Forelimb muscle (tissue), 1 donor: ENCODE measurements at regions not wholly inside any gene's neighbourhood (a gene's known extent, or its start where the extent isn't known, plus 50 kb on each side); places are given as distances from the start of the nearest gene placed in this dataset.

Experiments
- DNase-seq: peaks from one replicate; pipeline ENCODE4 v3.0.0-alpha.2; 2013; ENCODE audit warnings: low read depth

- DNase-seq = no peak
These were observed 333.1 kb upstream of the XYLT1 start for GRCh38 chr16:17803625-17804410.

- DNase-seq = no peak
These were observed 331.8 kb upstream of the XYLT1 start for GRCh38 chr16:17802571-17802970.

- DNase-seq = no peak
These were observed 330.3 kb upstream of the XYLT1 start for GRCh38 chr16:17801068-17801467.

GRCh38 chr16:17798716-17799115 lies 328.0 kb upstream of the XYLT1 start:
- DNase-seq = no peak

GRCh38 chr16:17793354-17793753 lies 322.6 kb upstream of the XYLT1 start:
- no peak for DNase-seq

GRCh38 chr16:17784073-17784472 lies 313.3 kb upstream of the XYLT1 start:
- peak; percentile 13 for DNase-seq

GRCh38 chr16:17780181-17780580 lies 309.4 kb upstream of the XYLT1 start:
- DNase-seq = no peak

GRCh38 chr16:17777408-17777863 lies 306.7 kb upstream of the XYLT1 start:
- DNase-seq = no peak

GRCh38 chr16:17776888-17777287 lies 306.1 kb upstream of the XYLT1 start:
- DNase-seq = no peak

GRCh38 chr16:17776465-17776864 lies 305.7 kb upstream of the XYLT1 start:
- no peak for DNase-seq

GRCh38 chr16:17775061-17775460 lies 304.3 kb upstream of the XYLT1 start:
- no peak for DNase-seq

GRCh38 chr16:17773698-17774101 lies 302.9 kb upstream of the XYLT1 start:
- no peak for DNase-seq

- DNase-seq = no peak
These were observed 299.3 kb upstream of the XYLT1 start for GRCh38 chr16:17770104-17770503.

GRCh38 chr16:17769065-17769464 lies 298.3 kb upstream of the XYLT1 start:
- no peak for DNase-seq

- no peak for DNase-seq
These were observed 297.5 kb upstream of the XYLT1 start for GRCh38 chr16:17768257-17768656.

- no peak for DNase-seq
These were observed 295.3 kb upstream of the XYLT1 start for GRCh38 chr16:17766012-17766411.

GRCh38 chr16:17759451-17760390 lies 289.0 kb upstream of the XYLT1 start:
- no peak for DNase-seq

GRCh38 chr16:17757808-17758207 lies 287.0 kb upstream of the XYLT1 start:
- no peak for DNase-seq

GRCh38 chr16:17755158-17755557 lies 284.4 kb upstream of the XYLT1 start:
- no peak for DNase-seq

GRCh38 chr16:17753434-17753833 lies 282.7 kb upstream of the XYLT1 start:
- DNase-seq = no peak

GRCh38 chr16:17749706-17750105 lies 278.9 kb upstream of the XYLT1 start:
- DNase-seq = no peak

- no peak for DNase-seq
These were observed 277.4 kb upstream of the XYLT1 start for GRCh38 chr16:17748044-17748719.
